ENCODE measurements at regions not wholly inside any gene's neighbourhood (a gene's known extent, or its start where the extent isn't known, plus 50 kb on each side); places are given as distances from the start of the nearest gene placed in this dataset.

DNA sequence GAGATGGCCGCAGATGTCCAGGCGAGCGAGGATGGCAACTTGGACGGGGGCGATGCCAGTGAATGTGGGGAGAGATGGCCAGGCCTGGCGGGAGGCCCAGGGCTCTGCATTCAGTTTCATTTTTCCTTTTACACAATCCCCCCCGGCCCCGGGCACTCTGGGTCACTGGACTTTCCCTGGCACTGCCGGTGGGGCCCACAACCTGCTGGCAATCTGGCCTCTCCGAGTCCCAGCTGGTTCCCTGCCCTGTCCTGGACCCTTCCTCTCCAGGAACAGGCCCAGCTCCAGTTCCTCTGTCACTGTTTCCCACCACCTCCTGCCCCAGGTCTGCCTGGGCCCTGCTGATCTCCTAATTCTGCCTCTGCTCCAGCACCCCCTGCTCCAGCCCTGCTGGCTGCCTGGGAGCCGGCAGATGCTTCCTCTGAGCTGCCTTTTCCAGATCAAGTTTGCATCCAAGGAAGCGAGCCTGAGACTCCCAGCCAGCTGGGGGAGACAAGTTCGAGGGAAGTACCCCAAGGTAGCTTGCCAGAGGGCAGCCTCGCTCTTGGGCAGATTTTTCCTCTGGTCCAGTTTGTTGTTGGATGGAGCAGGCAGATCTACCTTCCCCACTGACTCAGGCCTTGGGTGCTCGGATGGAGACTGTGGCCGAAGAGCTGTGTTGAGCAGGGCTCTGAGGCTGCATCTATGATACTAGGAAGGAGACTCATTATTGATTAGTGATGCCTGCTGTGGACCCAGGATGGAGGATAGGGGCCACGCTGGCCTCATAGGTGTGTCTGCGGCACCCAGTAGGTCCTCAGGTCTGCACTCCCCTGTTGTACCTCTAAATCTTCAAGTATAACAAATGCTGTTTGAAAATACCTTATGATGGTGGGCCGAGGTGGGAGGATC is 83.2 kb downstream of the CEBPB start:
- TF ChIP-seq, protein P1, sequence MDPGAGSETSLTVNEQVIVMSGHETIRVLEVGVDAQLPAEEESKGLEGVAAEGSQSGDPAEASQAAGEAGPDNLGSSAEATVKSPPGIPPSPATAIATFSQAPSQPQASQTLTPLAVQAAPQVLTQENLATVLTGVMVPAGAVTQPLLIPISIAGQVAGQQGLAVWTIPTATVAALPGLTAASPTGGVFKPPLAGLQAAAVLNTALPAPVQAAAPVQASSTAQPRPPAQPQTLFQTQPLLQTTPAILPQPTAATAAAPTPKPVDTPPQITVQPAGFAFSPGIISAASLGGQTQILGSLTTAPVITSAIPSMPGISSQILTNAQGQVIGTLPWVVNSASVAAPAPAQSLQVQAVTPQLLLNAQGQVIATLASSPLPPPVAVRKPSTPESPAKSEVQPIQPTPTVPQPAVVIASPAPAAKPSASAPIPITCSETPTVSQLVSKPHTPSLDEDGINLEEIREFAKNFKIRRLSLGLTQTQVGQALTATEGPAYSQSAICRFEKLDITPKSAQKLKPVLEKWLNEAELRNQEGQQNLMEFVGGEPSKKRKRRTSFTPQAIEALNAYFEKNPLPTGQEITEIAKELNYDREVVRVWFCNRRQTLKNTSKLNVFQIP (CRISPR knock-in tag; IDR thresholded peaks at IDR 0.05; ENCODE audit: borderline replicate concordance, low read depth), result no peak
- TF ChIP-seq, protein P2, sequence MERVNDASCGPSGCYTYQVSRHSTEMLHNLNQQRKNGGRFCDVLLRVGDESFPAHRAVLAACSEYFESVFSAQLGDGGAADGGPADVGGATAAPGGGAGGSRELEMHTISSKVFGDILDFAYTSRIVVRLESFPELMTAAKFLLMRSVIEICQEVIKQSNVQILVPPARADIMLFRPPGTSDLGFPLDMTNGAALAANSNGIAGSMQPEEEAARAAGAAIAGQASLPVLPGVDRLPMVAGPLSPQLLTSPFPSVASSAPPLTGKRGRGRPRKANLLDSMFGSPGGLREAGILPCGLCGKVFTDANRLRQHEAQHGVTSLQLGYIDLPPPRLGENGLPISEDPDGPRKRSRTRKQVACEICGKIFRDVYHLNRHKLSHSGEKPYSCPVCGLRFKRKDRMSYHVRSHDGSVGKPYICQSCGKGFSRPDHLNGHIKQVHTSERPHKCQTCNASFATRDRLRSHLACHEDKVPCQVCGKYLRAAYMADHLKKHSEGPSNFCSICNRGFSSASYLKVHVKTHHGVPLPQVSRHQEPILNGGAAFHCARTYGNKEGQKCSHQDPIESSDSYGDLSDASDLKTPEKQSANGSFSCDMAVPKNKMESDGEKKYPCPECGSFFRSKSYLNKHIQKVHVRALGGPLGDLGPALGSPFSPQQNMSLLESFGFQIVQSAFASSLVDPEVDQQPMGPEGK (CRISPR knock-in tag; IDR thresholded peaks at IDR 0.05; ENCODE audit: borderline replicate concordance), result no peak
- TF ChIP-seq SNAI2 (CRISPR knock-in tag; IDR thresholded peaks at IDR 0.05) (no peak), TCF4 (CRISPR knock-in tag; IDR thresholded peaks at IDR 0.05; ENCODE audit: borderline replicate concordance) (no peak), CSDC2 (CRISPR knock-in tag; IDR thresholded peaks at IDR 0.05) (no peak), ZFP30 (CRISPR knock-in tag; IDR thresholded peaks at IDR 0.05) (no peak), ZFP3 (CRISPR knock-in tag; IDR thresholded peaks at IDR 0.05) (no peak), ZNF565 (CRISPR knock-in tag; conservative IDR thresholded peaks at IDR 0.05; ENCODE audit: low read depth) (no peak), GLIS3 (CRISPR knock-in tag; IDR thresholded peaks at IDR 0.05) (no peak), ZNF8 (CRISPR knock-in tag; IDR thresholded peaks at IDR 0.05) (no peak), ZNF70 (CRISPR knock-in tag; IDR thresholded peaks at IDR 0.05) (no peak), ISL1 (CRISPR knock-in tag; IDR thresholded peaks at IDR 0.05) (no peak), ESRRG (CRISPR knock-in tag; IDR thresholded peaks at IDR 0.05) (no peak), RARB (CRISPR knock-in tag; IDR thresholded peaks at IDR 0.05) (no peak)
- no peak; the same call in 2 of the 3 replicates for ATAC-seq

DNA sequence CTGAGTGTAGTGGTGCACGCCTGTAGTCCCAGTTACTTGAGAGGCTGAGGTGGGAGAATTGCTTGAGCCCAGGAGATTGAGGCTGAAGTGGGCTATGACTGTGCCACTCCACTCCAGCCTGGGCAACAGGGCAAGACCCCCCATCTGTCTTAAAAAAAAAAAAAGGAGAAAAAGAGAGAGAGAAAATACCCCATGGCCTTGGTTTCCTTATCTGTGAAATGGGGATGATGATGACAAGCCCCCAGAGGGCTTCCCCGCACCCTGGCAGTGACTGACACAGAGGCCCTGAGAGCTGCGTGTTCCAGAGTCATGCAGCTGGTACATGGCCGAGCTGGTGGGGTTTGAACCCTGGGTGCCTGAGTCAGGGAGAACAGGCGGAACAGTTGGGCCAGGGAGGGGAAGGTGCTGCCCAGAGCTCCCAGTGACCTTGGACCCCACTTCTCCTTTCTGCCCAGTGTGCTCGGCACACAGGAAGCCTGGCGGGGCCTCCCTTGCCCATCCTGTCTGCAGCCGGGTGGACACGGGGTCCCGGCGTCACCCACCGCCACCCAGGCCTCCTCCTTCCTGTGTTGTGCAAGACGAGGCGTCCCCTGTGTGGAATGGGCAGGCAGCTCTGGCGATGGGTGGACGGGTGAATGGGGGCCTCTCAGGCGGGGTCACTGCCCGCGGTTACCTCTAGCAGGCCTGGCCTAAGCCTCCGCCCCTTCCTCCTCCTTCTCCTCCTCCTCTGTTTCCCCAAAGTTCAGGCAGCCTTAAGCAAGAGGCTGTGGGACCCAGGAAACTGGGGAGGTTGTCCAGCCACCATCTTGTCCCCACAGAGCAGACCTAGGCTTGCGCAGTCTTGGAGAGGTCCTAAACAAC is 84.2 kb downstream of the CEBPB start:
- TF ChIP-seq, protein P1 (CRISPR knock-in tag; IDR thresholded peaks at IDR 0.05; ENCODE audit: borderline replicate concordance, low read depth), result no peak
- TF ChIP-seq ZFP3 (CRISPR knock-in tag; IDR thresholded peaks at IDR 0.05) (no peak), TCF4 (CRISPR knock-in tag; IDR thresholded peaks at IDR 0.05; ENCODE audit: borderline replicate concordance) (no peak), ZC3H10 (CRISPR knock-in tag; IDR thresholded peaks at IDR 0.05) (no peak), GLIS3 (CRISPR knock-in tag; IDR thresholded peaks at IDR 0.05) (no peak), CSDC2 (CRISPR knock-in tag; IDR thresholded peaks at IDR 0.05) (no peak), RARB (CRISPR knock-in tag; IDR thresholded peaks at IDR 0.05) (no peak), ESRRG (CRISPR knock-in tag; IDR thresholded peaks at IDR 0.05) (no peak)
- TF ChIP-seq, protein P3, sequence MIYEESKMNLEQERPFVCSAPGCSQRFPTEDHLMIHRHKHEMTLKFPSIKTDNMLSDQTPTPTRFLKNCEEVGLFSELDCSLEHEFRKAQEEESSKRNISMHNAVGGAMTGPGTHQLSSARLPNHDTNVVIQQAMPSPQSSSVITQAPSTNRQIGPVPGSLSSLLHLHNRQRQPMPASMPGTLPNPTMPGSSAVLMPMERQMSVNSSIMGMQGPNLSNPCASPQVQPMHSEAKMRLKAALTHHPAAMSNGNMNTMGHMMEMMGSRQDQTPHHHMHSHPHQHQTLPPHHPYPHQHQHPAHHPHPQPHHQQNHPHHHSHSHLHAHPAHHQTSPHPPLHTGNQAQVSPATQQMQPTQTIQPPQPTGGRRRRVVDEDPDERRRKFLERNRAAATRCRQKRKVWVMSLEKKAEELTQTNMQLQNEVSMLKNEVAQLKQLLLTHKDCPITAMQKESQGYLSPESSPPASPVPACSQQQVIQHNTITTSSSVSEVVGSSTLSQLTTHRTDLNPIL (CRISPR knock-in tag; IDR thresholded peaks at IDR 0.05; ENCODE audit: low read depth), result no peak
- no peak for ATAC-seq

DNA sequence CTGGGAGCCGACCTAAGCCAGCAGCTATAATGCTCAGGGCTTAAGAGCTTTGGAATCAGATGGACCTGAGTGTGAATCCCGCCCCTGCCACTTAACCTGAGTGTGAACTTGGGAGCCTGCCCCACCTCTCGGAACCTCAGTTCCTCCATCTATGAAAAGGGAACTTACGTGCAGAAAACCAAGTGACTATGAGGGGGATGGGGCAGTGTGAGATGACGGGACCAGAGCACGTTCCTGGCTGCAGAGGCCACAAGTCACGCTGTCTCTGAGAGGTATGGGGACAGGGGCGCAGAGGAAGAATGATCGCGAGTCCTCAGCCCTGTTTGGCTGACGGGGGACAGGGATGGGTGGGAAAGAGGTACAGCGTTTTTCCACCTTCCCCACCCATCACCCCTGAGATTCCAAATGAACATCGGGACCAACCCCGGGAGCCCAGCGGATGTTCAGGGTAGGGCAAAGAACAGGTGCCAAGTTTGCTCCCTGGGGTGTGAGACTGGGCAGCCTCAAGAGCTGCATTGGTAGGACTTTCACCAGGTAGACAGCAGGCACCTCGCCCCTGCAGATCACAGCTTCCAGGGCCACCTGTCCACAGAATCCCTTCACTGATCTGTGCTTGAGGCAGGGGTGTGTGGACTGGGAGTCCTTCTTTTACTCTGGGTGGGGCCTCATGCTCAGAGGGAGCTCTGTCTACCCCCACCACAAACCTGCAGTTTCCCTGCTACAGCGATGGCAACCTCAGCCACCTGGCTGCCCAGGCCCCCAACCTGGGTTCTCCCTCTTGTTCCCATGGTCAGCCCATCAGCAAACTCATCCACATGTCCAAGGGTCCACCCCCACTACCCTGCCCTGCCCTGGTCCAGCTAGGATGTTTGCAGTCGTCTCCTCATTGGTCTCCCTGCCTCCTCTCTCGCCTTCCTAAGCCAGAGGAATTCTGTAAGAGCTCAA is 85.8 kb downstream of the CEBPB start:
- ATAC-seq, result no peak
- TF ChIP-seq SNAI2 (CRISPR knock-in tag; IDR thresholded peaks at IDR 0.05), result no peak
- no peak for TF ChIP-seq GLIS3 (CRISPR knock-in tag; IDR thresholded peaks at IDR 0.05)
- TF ChIP-seq, protein P1 (CRISPR knock-in tag; IDR thresholded peaks at IDR 0.05; ENCODE audit: borderline replicate concordance, low read depth), result no peak
- TF ChIP-seq ZFP30 (CRISPR knock-in tag; IDR thresholded peaks at IDR 0.05), result no peak
- TF ChIP-seq ZNF8 (CRISPR knock-in tag; IDR thresholded peaks at IDR 0.05), result no peak
- TF ChIP-seq, protein P4, sequence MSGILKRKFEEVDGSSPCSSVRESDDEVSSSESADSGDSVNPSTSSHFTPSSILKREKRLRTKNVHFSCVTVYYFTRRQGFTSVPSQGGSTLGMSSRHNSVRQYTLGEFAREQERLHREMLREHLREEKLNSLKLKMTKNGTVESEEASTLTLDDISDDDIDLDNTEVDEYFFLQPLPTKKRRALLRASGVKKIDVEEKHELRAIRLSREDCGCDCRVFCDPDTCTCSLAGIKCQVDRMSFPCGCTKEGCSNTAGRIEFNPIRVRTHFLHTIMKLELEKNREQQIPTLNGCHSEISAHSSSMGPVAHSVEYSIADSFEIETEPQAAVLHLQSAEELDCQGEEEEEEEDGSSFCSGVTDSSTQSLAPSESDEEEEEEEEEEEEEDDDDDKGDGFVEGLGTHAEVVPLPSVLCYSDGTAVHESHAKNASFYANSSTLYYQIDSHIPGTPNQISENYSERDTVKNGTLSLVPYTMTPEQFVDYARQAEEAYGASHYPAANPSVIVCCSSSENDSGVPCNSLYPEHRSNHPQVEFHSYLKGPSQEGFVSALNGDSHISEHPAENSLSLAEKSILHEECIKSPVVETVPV (CRISPR knock-in tag; IDR thresholded peaks at IDR 0.05), result no peak
- TF ChIP-seq ESRRG (CRISPR knock-in tag; IDR thresholded peaks at IDR 0.05), result no peak
- TF ChIP-seq, protein P3 (CRISPR knock-in tag; IDR thresholded peaks at IDR 0.05; ENCODE audit: low read depth), result no peak

Data from SK-N-SH treated with all-trans-retinoic acid at 6 μM for 48 hours (cell line).